Tibial nerve (tissue), 4 donors: ENCODE measurements at regions not wholly inside any gene's neighbourhood (a gene's known extent, or its start where the extent isn't known, plus 50 kb on each side); places are given as distances from the start of the nearest gene placed in this dataset.
A peak's percentile ranks its signal among the peaks of the same experiment; 100 is the strongest.

Source experiments
- DNase-seq, 2 donors: peaks; one replicate each; pipeline ENCODE4 v3.0.0-alpha.2; 2019; ENCODE audit warnings: low spot score in 2 of 2
- H3K27ac ChIP-seq, 4 donors: fragments of 200-600 bp; sonication (generic) in 3 of 4; one replicate each; pipeline ENCODE4 v1.5.1; 2017 to 2019; ENCODE audit warnings: mild to moderate bottlenecking in 1 of 4
- H3K27me3 ChIP-seq, 2 donors: fragments of 200-600 bp; sonication (generic) in 1 of 2; one replicate each; pipeline versions ENCODE4 v1.5.1 to v1.6.0; 2017 to 2019
- H3K36me3 ChIP-seq, 3 donors: fragments of 200-600 bp; sonication (generic); one replicate each; pipeline ENCODE4 v1.5.1; 2018 to 2019
- H3K4me1 ChIP-seq, 4 donors: fragments of 200-600 bp; sonication (generic) in 3 of 4; one replicate each; pipeline ENCODE4 v1.5.1; 2017 to 2019
- H3K4me3 ChIP-seq, 4 donors: fragments of 200-600 bp; sonication (generic) in 3 of 4; one replicate each; pipeline ENCODE4 v1.5.1; 2017 to 2019; ENCODE audit warnings: mild to moderate bottlenecking in 1 of 4, moderate library complexity in 1 of 4
- H3K9me3 ChIP-seq, 4 donors: fragments of 200-600 bp; sonication (generic) in 3 of 4; one replicate each; pipeline ENCODE4 v1.5.1; 2017 to 2019
- EP300 ChIP-seq, 2 donors: sonication (generic); formaldehyde crosslinking; IDR thresholded peaks; one replicate each; pipeline ENCODE4 v1.6.1; 2017; ENCODE audit warnings: antibody characterized with exemption in 2 of 2, mild to moderate bottlenecking in 1 of 2
- POLR2A ChIP-seq, 2 donors: fragments of 450-650 bp; IDR thresholded peaks; one replicate each; pipeline ENCODE4 v1.6.1; 2017; ENCODE audit warnings: antibody characterized with exemption in 2 of 2, mild to moderate bottlenecking in 2 of 2, moderate library complexity in 2 of 2
- WGBS, 2 donors: methylation state at CpG; one replicate each; pipeline ENCODE4 v1.1.5; 2018; 5-methylcytosine and 5-hydroxymethylcytosine counted together
- TF ChIP-seq, protein P1 (sequence below), 5 experiments: fragments of 200-600 bp in 3 of 5; fragments of 450-650 bp in 2 of 5; sonication (generic) in 3 of 5; IDR thresholded peaks; one replicate each; pipeline ENCODE4 v1.5.1; 2016 to 2019; ENCODE audit warnings: antibody characterized with exemption in 5 of 5, mild to moderate bottlenecking in 3 of 5, moderate library complexity in 2 of 5

DNA sequence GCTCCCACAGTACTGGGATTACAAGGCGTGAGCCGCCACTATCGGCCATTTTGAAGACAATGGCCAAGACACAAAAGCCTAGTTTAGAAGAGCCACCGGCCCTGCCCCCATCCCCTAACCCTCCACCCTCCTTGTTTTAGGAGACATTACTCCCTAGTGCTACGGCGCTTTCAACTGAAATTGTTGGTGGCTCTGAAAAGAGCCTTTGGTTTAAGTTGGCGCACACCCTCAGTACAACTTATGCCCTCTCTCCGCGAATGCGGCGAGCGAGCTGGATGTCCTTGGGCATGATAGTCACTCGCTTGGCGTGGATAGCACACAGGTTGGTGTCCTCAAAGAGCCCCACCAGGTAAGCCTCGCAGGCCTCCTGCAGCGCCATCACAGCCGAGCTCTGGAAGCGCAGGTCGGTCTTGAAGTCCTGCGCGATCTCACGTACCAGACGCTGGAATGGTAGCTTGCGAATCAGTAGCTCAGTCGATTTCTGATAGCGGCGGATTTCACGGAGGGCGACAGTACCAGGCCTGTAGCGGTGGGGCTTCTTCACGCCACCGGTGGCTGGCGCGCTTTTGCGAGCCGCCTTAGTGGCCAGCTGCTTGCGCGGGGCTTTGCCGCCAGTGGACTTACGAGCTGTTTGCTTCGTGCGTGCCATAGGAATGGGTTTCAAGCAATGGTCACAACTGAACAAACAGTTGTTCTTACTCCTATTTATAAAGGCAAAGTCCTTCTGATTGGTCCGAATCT lies 114.9 kb upstream of the BTN3A2 start:
- Histone ChIP-seq H3K27me3 (peaks cover 0 to 83% of the 10 kb centered on the region in 2 donors), H3K4me3 (peak overlapping the region; percentile 27 to 54 (median 42)), H3K36me3 (no peaks in the 10 kb centered on the region), H3K4me1 (peaks cover 0 to 8% (median 0%) of the 10 kb centered on the region in 4 donors), H3K9me3 (no peaks in the 10 kb centered on the region), H3K27ac (peak overlapping the region in 3 of 4 donors; percentile 57 to 84 (median 72))
- 2 to 3% methylated on average over 40 to 43 of the region's 43 CpGs for WGBS, 2 donors
- TF ChIP-seq EP300 (IDR thresholded peaks at IDR 0.05) = peak in 1 of 2 donors; percentile 34
- TF ChIP-seq POLR2A (IDR thresholded peaks at IDR 0.05) = no peak
- TF ChIP-seq, protein P1, sequence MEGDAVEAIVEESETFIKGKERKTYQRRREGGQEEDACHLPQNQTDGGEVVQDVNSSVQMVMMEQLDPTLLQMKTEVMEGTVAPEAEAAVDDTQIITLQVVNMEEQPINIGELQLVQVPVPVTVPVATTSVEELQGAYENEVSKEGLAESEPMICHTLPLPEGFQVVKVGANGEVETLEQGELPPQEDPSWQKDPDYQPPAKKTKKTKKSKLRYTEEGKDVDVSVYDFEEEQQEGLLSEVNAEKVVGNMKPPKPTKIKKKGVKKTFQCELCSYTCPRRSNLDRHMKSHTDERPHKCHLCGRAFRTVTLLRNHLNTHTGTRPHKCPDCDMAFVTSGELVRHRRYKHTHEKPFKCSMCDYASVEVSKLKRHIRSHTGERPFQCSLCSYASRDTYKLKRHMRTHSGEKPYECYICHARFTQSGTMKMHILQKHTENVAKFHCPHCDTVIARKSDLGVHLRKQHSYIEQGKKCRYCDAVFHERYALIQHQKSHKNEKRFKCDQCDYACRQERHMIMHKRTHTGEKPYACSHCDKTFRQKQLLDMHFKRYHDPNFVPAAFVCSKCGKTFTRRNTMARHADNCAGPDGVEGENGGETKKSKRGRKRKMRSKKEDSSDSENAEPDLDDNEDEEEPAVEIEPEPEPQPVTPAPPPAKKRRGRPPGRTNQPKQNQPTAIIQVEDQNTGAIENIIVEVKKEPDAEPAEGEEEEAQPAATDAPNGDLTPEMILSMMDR (IDR thresholded peaks at IDR 0.05) = peak in 1 of 5 experiments; percentile 30
- peak in 1 of 2 donors; percentile 17 for DNase-seq

DNA sequence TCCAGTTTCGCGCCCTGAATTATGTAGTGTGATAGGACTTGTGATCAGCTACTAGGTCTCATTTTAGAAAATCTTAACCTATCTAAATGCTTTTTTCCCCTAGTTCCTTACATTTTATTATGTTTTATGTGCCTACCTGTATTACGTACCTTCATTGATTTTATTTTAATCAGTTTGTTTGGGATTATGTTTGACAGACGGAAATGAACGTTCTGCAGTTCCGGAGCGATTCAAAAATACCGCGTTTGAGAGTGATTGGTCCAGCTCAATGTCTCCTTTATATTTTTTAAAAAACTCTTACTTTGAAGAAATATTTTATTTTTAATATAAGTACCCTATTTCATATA lies 114.3 kb upstream of the BTN3A2 start:
- WGBS, 2 donors = 1 to 2% methylated on average over 9 of the region's 9 CpGs
- DNase-seq = no peak
- Histone ChIP-seq H3K9me3 (no peaks in the 10 kb centered on the region), H3K4me1 (peaks cover 0 to 8% (median 0%) of the 10 kb centered on the region in 4 donors), H3K27me3 (peaks cover 0 to 84% of the 10 kb centered on the region in 2 donors), H3K36me3 (no peaks in the 10 kb centered on the region), H3K27ac (peak overlapping the region in 1 of 4 donors; percentile 34), H3K4me3 (peak overlapping the region; percentile 27 to 54 (median 42))
- TF ChIP-seq POLR2A (IDR thresholded peaks at IDR 0.05) (no peak), EP300 (IDR thresholded peaks at IDR 0.05) (no peak)

DNA sequence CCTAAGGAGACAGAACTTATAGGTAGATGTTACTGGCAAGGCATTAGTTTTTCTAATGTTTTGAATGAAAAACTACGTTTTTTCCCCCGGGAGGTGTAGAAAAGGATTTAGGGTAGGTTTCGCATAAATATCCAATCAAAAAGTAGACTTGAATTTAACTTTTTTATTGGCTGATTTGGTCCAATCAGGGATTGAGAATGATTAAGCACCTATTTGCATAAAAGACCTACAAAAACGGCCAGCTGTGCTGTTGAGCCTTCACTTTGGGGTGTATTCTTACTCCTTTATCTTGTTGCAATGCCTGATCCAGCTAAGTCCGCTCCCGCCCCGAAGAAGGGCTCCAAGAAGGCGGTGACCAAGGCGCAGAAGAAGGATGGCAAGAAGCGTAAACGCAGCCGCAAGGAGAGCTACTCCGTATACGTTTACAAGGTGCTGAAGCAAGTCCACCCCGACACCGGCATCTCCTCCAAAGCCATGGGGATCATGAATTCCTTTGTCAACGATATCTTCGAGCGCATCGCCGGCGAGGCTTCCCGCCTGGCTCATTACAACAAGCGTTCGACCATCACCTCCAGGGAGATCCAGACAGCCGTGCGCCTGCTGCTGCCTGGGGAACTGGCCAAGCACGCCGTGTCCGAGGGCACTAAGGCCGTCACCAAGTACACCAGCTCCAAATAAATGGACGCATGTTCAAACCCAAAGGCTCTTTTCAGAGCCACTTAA lies 113.5 kb upstream of the BTN3A2 start:
- Histone ChIP-seq H3K27me3 (peaks cover 0 to 91% of the 10 kb centered on the region in 2 donors), H3K4me3 (peak overlapping the region; percentile 4 to 54 (median 38)), H3K4me1 (peaks cover 0 to 8% (median 0%) of the 10 kb centered on the region in 4 donors), H3K9me3 (no peaks in the 10 kb centered on the region), H3K27ac (peak overlapping the region in 1 of 4 donors; percentile 34), H3K36me3 (no peaks in the 10 kb centered on the region)
- WGBS, 2 donors = 1 to 2% methylated on average over 32 of the region's 32 CpGs
- peak in 1 of 2 donors; percentile 67 for TF ChIP-seq EP300 (IDR thresholded peaks at IDR 0.05)
- TF ChIP-seq, protein P1 (IDR thresholded peaks at IDR 0.05) = no peak
- peak in 1 of 2 donors; percentile 23 for TF ChIP-seq POLR2A (IDR thresholded peaks at IDR 0.05)
- peak in 1 of 2 donors; percentile 16 for DNase-seq

GRCh38 chr6:26252077-26252472 lies 112.9 kb upstream of the BTN3A2 start:
- Histone ChIP-seq H3K27ac (peak overlapping the region in 1 of 4 donors; percentile 34), H3K4me1 (peaks cover 0 to 8% (median 0%) of the 10 kb centered on the region in 4 donors), H3K27me3 (peaks cover 0 to 95% of the 10 kb centered on the region in 2 donors), H3K9me3 (no peaks in the 10 kb centered on the region), H3K4me3 (peak overlapping the region in 3 of 4 donors; percentile 4 to 54 (median 49)), H3K36me3 (no peaks in the 10 kb centered on the region)
- TF ChIP-seq EP300 (IDR thresholded peaks at IDR 0.05) = no peak
- TF ChIP-seq, protein P1 (IDR thresholded peaks at IDR 0.05) = no peak
- TF ChIP-seq POLR2A (IDR thresholded peaks at IDR 0.05) = no peak
- DNase-seq = no peak
- WGBS, 2 donors = 14 to 25% methylated on average over 5 of the region's 5 CpGs

GRCh38 chr6:26254724-26255123 lies 110.3 kb upstream of the BTN3A2 start:
- Histone ChIP-seq H3K4me1 (peaks cover 0 to 5% (median 0%) of the 10 kb centered on the region in 4 donors), H3K36me3 (no peaks in the 10 kb centered on the region), H3K4me3 (no peak overlapping the region), H3K27me3 (peaks cover 0 to 91% of the 10 kb centered on the region in 2 donors), H3K27ac (no peak overlapping the region), H3K9me3 (no peaks in the 10 kb centered on the region)
- TF ChIP-seq EP300 (IDR thresholded peaks at IDR 0.05) (no peak), POLR2A (IDR thresholded peaks at IDR 0.05) (no peak)
- TF ChIP-seq, protein P1 (IDR thresholded peaks at IDR 0.05) = no peak
- DNase-seq = no peak
- 75 to 86% methylated on average over 4 of the region's 4 CpGs for WGBS, 2 donors
